HepG2 (cell line): ENCODE measurements at regions not wholly inside any gene's neighbourhood (a gene's known extent, or its start where the extent isn't known, plus 50 kb on each side); places are given as distances from the start of the nearest gene placed in this dataset.
A peak's percentile ranks its signal among the peaks of the same experiment; 100 is the strongest.

Experiments used
- AKNA ChIP-seq: sonication (generic); formaldehyde crosslinking; IDR thresholded peaks from 2 replicates; pipeline ENCODE4 v1.4.0; 2020; ENCODE audit warnings: missing genetic modification reagents, borderline replicate concordance
- CBX5 ChIP-seq: sonication (generic); formaldehyde crosslinking; IDR thresholded peaks from 2 replicates; pipeline ENCODE4 v1.4.0; 2020; ENCODE audit warnings: missing genetic modification reagents, borderline replicate concordance
- DDIT3 ChIP-seq: sonication (generic); formaldehyde crosslinking; IDR thresholded peaks from 2 replicates; pipeline ENCODE4 v1.4.0; 2020; ENCODE audit warnings: mild to moderate bottlenecking, missing genetic modification reagents
- FOXJ3 ChIP-seq: sonication (generic); formaldehyde crosslinking; IDR thresholded peaks from 2 replicates; pipeline ENCODE4 v1.4.0; 2020; ENCODE audit warnings: missing genetic modification reagents, mild to moderate bottlenecking, borderline replicate concordance
- FOXM1 ChIP-seq: sonication (generic); formaldehyde crosslinking; IDR thresholded peaks from 2 replicates; pipeline ENCODE4 v1.5.0; 2020; ENCODE audit warnings: missing genetic modification reagents
- MAFF ChIP-seq: IDR thresholded peaks from 2 replicates; pipeline ENCODE4 v1.6.1; 2011; ENCODE audit warnings: low read depth, low read length, improper control_type of control experiment
- MAFK ChIP-seq, 2 experiments: IDR thresholded peaks in 1 of 2; conservative IDR thresholded peaks in 1 of 2; 2 replicates each; pipeline ENCODE4 v1.6.1; 2011; ENCODE audit warnings: improper control_type of control experiment in 2 of 2, low read length in 2 of 2
- MEF2D ChIP-seq: sonication (generic); formaldehyde crosslinking; IDR thresholded peaks from 2 replicates; pipeline ENCODE4 v1.5.1; 2020; ENCODE audit warnings: mild to moderate bottlenecking, missing genetic modification reagents
- MLLT10 ChIP-seq: sonication (generic); formaldehyde crosslinking; IDR thresholded peaks from 2 replicates; pipeline ENCODE4 v1.4.0; 2020; ENCODE audit warnings: missing genetic modification reagents
- RBM39 ChIP-seq: fragments of 200-400 bp; formaldehyde crosslinking; IDR thresholded peaks from one replicate; pipeline ENCODE4 v1.6.1; 2018; ENCODE audit warnings: antibody characterized with exemption, mild to moderate bottlenecking, low read depth, low read length; ENCODE audit not compliant: poor library complexity, severe bottlenecking
- SKIL ChIP-seq: sonication (generic); formaldehyde crosslinking; IDR thresholded peaks from 2 replicates; pipeline ENCODE4 v1.8.0; 2022; ENCODE audit warnings: missing genetic modification reagents, mild to moderate bottlenecking, moderate library complexity, borderline replicate concordance
- TBX2 ChIP-seq: sonication (generic); formaldehyde crosslinking; IDR thresholded peaks from 2 replicates; pipeline ENCODE4 v1.5.0; 2020; ENCODE audit warnings: missing genetic modification reagents, mild to moderate bottlenecking, borderline replicate concordance
- TERF1 ChIP-seq: sonication (generic); formaldehyde crosslinking; IDR thresholded peaks from 2 replicates; pipeline ENCODE4 v1.8.0; 2022; ENCODE audit warnings: mild to moderate bottlenecking, missing genetic modification reagents, moderate library complexity
- TOPORS ChIP-seq: sonication (generic); formaldehyde crosslinking; IDR thresholded peaks from 2 replicates; pipeline ENCODE4 v1.8.0; 2023; ENCODE audit warnings: mild to moderate bottlenecking, missing genetic modification reagents
- WIZ ChIP-seq: sonication (generic); formaldehyde crosslinking; IDR thresholded peaks from 2 replicates; pipeline ENCODE4 v1.5.1; 2020; ENCODE audit warnings: mild to moderate bottlenecking, missing genetic modification reagents
- YEATS2 ChIP-seq: sonication (generic); formaldehyde crosslinking; IDR thresholded peaks from 2 replicates; pipeline ENCODE4 v1.4.0; 2020; ENCODE audit warnings: missing genetic modification reagents, borderline replicate concordance
- ZNF44 ChIP-seq: sonication (generic); formaldehyde crosslinking; IDR thresholded peaks from 2 replicates; pipeline ENCODE4 v1.5.1; 2020; ENCODE audit warnings: mild to moderate bottlenecking, missing genetic modification reagents
- ZNF543 ChIP-seq: sonication (generic); formaldehyde crosslinking; IDR thresholded peaks from 2 replicates; pipeline ENCODE4 v1.4.0; 2020; ENCODE audit warnings: mild to moderate bottlenecking, missing genetic modification reagents
- ZNF547 ChIP-seq: sonication (generic); formaldehyde crosslinking; IDR thresholded peaks from 2 replicates; pipeline ENCODE4 v1.5.1; 2020; ENCODE audit warnings: mild to moderate bottlenecking, missing genetic modification reagents
- ZNF558 ChIP-seq: sonication (generic); formaldehyde crosslinking; IDR thresholded peaks from 2 replicates; pipeline ENCODE4 v1.9.0; 2022; ENCODE audit warnings: mild to moderate bottlenecking, missing genetic modification reagents, borderline replicate concordance
- ZNF839 ChIP-seq: sonication (generic); formaldehyde crosslinking; IDR thresholded peaks from 2 replicates; pipeline ENCODE4 v1.4.0; 2020; ENCODE audit warnings: missing genetic modification reagents, mild to moderate bottlenecking, borderline replicate concordance

- TF ChIP-seq TERF1 (no peak), SKIL (CRISPR knock-in tag) (peak; percentile 90), CBX5 (peak; percentile 99), AKNA (no peak), ZNF543 (CRISPR knock-in tag) (peak; percentile 96), WIZ (CRISPR knock-in tag) (peak; percentile 99), ZNF44 (no peak), ZNF839 (CRISPR knock-in tag) (no peak), ZNF558 (CRISPR knock-in tag) (peak; percentile 90; the same call in 1 of the 2 replicates), FOXJ3 (CRISPR knock-in tag) (peak; percentile 99), RBM39 (no peak), MAFF (peak; percentile 40; the same call in 1 of the 2 replicates), MLLT10 (no peak), MEF2D (CRISPR knock-in tag) (peak; percentile 97), MAFK (conservative IDR thresholded peaks at IDR 0.05 in 1 of 2, IDR thresholded peaks at IDR 0.05 in 1 of 2; ENCODE audit: low read length in 2 of 2) (no peak), FOXM1 (CRISPR knock-in tag) (no peak), TOPORS (CRISPR knock-in tag) (peak; percentile 60; the same call in 1 of the 2 replicates), ZNF547 (peak; percentile 59; the same call in 1 of the 2 replicates), YEATS2 (CRISPR knock-in tag) (peak; percentile 87), TBX2 (CRISPR knock-in tag) (peak; percentile 98), DDIT3 (CRISPR knock-in tag) (no peak)
Observed at GRCh38 chr2:167827352-167828097, 419.9 kb downstream of the STK39 start (continued).
